DND-41 (cell line): ENCODE measurements at regions not wholly inside any gene's neighbourhood (a gene's known extent, or its start where the extent isn't known, plus 50 kb on each side); places are given as distances from the start of the nearest gene placed in this dataset.
"Not testable (repeated sequence)": the region's sequence is repeated elsewhere in the genome, so short reads cannot be mapped to it uniquely, and the experiment has no call there.

ENCODE experiments used
- ATAC-seq: fragments of 200-7000 bp; cut with Tn5 transposase; 3 replicates; pipeline ENCODE4 v1.9.1; 2021; ENCODE audit warnings: low read depth; ENCODE audit not compliant: insufficient read depth
- DNase-seq: peaks from one replicate; pipeline ENCODE4 v3.0.0-alpha.2; 2020
- H2AFZ ChIP-seq: 2 replicates; pipeline ENCODE4 v1.6.0; 2012; ENCODE audit warnings: low read depth, low read length
- H3K27ac ChIP-seq: 2 replicates; pipeline ENCODE4 v1.5.1; 2012; ENCODE audit warnings: low read length, inconsistent platforms
- H3K27me3 ChIP-seq: fragments of 200-600 bp; sonication (generic); 2 replicates; pipeline ENCODE4 v1.6.0; 2012; ENCODE audit warnings: low read length, mild to moderate bottlenecking, inconsistent platforms; ENCODE audit not compliant: insufficient read depth, poor library complexity
- H3K36me3 ChIP-seq: 2 replicates; pipeline ENCODE4 v1.5.1; 2012; ENCODE audit warnings: low read length, inconsistent platforms; ENCODE audit not compliant: insufficient read depth
- H3K4me1 ChIP-seq: 2 replicates; pipeline ENCODE4 v1.5.1; 2012; ENCODE audit warnings: mild to moderate bottlenecking, low read length; ENCODE audit not compliant: insufficient read depth
- H3K4me2 ChIP-seq: 2 replicates; pipeline ENCODE4 v1.6.0; 2012; ENCODE audit warnings: mild to moderate bottlenecking, moderate library complexity, low read length, inconsistent platforms; ENCODE audit not compliant: insufficient read depth
- H3K4me3 ChIP-seq, 2 experiments: fragments of 200-600 bp in 1 of 2; shearing (Covaris generic) in 1 of 2; 2 replicates each; pipeline ENCODE4 v1.5.1; 2012 to 2016; ENCODE audit warnings: inconsistent platforms in 2 of 2, low read length in 2 of 2, mild to moderate bottlenecking in 2 of 2, low read depth in 1 of 2, moderate library complexity in 1 of 2
- H3K79me2 ChIP-seq: 2 replicates; pipeline ENCODE4 v1.6.0; 2012; ENCODE audit warnings: low read length, inconsistent platforms; ENCODE audit not compliant: insufficient read depth
- H3K9ac ChIP-seq: 2 replicates; pipeline ENCODE4 v1.6.0; 2012; ENCODE audit warnings: low read depth, mild to moderate bottlenecking, inconsistent platforms, low read length, moderate library complexity
- H3K9me3 ChIP-seq: 2 replicates; pipeline ENCODE4 v1.5.1; 2012; ENCODE audit warnings: low read length, moderate library complexity, mild to moderate bottlenecking, inconsistent platforms; ENCODE audit not compliant: insufficient read depth, severe bottlenecking
- H4K20me1 ChIP-seq: 2 replicates; pipeline ENCODE4 v1.6.0; 2012; ENCODE audit warnings: low read length; ENCODE audit not compliant: insufficient read depth
- EZH2 ChIP-seq: IDR thresholded peaks from 3 replicates; pipeline ENCODE4 v1.6.1; 2012; ENCODE audit warnings: borderline replicate concordance, low read depth, mild to moderate bottlenecking, moderate library complexity, low read length, inconsistent platforms; ENCODE audit not compliant: severe bottlenecking
- TF ChIP-seq, protein P1 (sequence below): IDR thresholded peaks from 2 replicates; pipeline ENCODE4 v1.5.1; 2012; ENCODE audit warnings: borderline replicate concordance, low read length, moderate library complexity, mild to moderate bottlenecking; ENCODE audit not compliant: poor library complexity, severe bottlenecking; ENCODE audit errors: extremely low read depth

DNA sequence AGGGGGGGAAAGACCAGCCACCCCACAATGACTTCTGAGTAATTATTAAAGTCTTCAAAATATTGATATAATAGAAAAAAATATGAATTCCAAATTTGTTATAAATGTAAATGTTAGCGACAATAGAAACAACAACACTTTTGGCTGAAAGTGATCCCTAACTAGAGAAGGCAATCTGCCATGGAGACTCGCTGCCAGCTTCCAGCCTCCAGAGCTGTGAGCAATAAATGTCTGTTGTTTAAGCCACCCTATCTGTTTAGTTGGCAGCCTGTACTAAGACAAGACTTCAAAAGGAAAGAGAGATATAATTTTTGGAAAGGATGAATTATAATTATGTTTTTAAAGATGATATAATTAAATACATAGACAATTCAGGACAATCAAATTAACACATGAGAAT, 130.8 kb upstream of the HSFY2 start:
- H3K9me3 ChIP-seq, result no peaks in the 10 kb centered on the region
- no peak for ATAC-seq
- no peaks in the 10 kb centered on the region for H3K36me3 ChIP-seq
- no peak overlapping the region for H3K4me2 ChIP-seq
- no peak overlapping the region for H2AFZ ChIP-seq
- DNase-seq, result no peak
- H4K20me1 ChIP-seq, result no peaks in the 10 kb centered on the region
- H3K79me2 ChIP-seq, result no peaks in the 10 kb centered on the region
- no peak overlapping the region for H3K9ac ChIP-seq
- H3K4me1 ChIP-seq, result no peaks in the 10 kb centered on the region
- TF ChIP-seq EZH2, result no peak
- TF ChIP-seq, protein P1, sequence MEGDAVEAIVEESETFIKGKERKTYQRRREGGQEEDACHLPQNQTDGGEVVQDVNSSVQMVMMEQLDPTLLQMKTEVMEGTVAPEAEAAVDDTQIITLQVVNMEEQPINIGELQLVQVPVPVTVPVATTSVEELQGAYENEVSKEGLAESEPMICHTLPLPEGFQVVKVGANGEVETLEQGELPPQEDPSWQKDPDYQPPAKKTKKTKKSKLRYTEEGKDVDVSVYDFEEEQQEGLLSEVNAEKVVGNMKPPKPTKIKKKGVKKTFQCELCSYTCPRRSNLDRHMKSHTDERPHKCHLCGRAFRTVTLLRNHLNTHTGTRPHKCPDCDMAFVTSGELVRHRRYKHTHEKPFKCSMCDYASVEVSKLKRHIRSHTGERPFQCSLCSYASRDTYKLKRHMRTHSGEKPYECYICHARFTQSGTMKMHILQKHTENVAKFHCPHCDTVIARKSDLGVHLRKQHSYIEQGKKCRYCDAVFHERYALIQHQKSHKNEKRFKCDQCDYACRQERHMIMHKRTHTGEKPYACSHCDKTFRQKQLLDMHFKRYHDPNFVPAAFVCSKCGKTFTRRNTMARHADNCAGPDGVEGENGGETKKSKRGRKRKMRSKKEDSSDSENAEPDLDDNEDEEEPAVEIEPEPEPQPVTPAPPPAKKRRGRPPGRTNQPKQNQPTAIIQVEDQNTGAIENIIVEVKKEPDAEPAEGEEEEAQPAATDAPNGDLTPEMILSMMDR, result no peak
- H3K27ac ChIP-seq, result no peak overlapping the region
- H3K27me3 ChIP-seq, result no peaks in the 10 kb centered on the region
- no peak overlapping the region for H3K4me3 ChIP-seq

DNA sequence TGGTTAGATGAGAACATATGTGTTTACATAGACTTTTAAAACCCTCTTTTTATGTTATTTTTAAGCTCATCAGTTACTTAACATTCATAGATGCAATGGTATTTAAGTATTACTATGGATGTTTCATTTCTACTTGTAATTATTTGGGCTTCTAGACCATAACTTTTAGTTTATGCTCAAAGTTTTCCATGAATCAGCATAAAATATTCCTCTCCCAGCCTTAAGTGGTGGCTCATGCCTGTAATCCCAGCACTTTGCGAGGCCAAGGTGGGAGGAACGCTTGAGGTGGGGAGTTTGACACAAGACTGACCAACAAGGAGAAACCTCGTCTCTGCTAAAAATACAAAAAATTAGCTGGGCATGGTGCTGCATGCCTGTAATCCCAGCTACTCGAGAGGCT, 118.5 kb upstream of the HSFY2 start:
- Histone ChIP-seq H3K36me3 (no peaks in the 10 kb centered on the region), H3K79me2 (no peaks in the 10 kb centered on the region), H4K20me1 (no peaks in the 10 kb centered on the region), H3K4me3 (no peak overlapping the region), H3K4me1 (no peaks in the 10 kb centered on the region), H3K27ac (no peak overlapping the region), H3K27me3 (no peaks in the 10 kb centered on the region), H3K9me3 (no peaks in the 10 kb centered on the region), H3K9ac (no peak overlapping the region), H2AFZ (no peak overlapping the region), H3K4me2 (no peak overlapping the region)
- no peak for ATAC-seq
- TF ChIP-seq, protein P1, result no peak
- no peak for TF ChIP-seq EZH2
- no peak for DNase-seq

DNA sequence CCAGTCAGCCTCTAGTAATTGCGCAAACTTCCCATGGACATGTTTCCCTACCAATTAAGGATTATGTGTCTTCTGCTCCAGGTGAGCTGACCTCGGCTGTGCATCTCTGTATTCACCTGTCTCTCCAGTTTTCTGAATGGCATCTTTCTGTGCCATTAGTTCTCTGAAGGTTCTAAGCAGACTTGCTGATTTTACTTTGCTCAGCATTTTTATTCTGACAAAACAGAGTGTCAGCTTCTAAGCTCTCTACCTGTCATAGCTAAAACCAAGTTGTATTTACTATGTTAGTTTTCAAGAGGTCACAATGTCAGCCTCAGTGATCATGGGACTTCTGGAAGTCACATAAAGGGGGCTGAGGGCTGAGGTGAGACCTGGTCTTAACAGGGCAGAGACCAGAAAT, 116.0 kb upstream of the HSFY2 start:
- ATAC-seq (no peak), DNase-seq (no peak)

DNA sequence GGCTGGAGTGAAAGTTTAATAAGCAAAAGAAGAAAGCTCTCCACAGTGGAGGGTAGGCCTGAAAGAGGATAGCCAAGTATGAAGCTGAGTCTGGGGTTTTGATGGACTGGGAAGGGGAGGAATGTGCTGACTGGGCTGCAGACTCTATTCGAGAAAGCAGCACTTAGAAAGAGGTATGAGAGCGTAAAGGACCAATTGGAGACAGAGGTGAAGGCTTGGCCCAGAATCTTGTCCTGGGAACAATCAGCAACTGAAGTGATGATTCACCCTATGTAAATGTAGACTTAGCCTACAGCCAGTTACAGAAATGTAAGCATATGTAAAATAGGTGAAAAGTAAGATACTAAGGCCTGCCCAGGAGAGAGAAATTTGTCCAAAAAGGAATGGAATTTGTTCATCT, 111.2 kb upstream of the HSFY2 start:
- no peaks in the 10 kb centered on the region for H3K9me3 ChIP-seq
- no peaks in the 10 kb centered on the region for H3K4me1 ChIP-seq
- no peak overlapping the region for H2AFZ ChIP-seq
- no peak overlapping the region for H3K4me3 ChIP-seq
- no peak overlapping the region for H3K9ac ChIP-seq
- DNase-seq (no peak), ATAC-seq (no peak)
- no peaks in the 10 kb centered on the region for H3K36me3 ChIP-seq
- TF ChIP-seq, protein P1, result no peak
- TF ChIP-seq EZH2, result no peak
- H3K27ac ChIP-seq, result no peak overlapping the region
- no peaks in the 10 kb centered on the region for H4K20me1 ChIP-seq
- no peak overlapping the region for H3K4me2 ChIP-seq
- no peaks in the 10 kb centered on the region for H3K79me2 ChIP-seq
- H3K27me3 ChIP-seq, result no peaks in the 10 kb centered on the region

More for the DNA sequence above, 116.0 kb upstream of the HSFY2 start:
- no peak overlapping the region for H2AFZ ChIP-seq
- H4K20me1 ChIP-seq, result no peaks in the 10 kb centered on the region
- H3K9ac ChIP-seq, result no peak overlapping the region
- no peak overlapping the region for H3K4me2 ChIP-seq
- H3K27me3 ChIP-seq, result no peaks in the 10 kb centered on the region
- TF ChIP-seq, protein P1, result no peak
- no peak for TF ChIP-seq EZH2
- H3K9me3 ChIP-seq, result no peaks in the 10 kb centered on the region
- H3K4me1 ChIP-seq, result no peaks in the 10 kb centered on the region
- no peaks in the 10 kb centered on the region for H3K36me3 ChIP-seq
- H3K79me2 ChIP-seq, result no peaks in the 10 kb centered on the region
- no peak overlapping the region for H3K4me3 ChIP-seq
- H3K27ac ChIP-seq, result no peak overlapping the region

DNA sequence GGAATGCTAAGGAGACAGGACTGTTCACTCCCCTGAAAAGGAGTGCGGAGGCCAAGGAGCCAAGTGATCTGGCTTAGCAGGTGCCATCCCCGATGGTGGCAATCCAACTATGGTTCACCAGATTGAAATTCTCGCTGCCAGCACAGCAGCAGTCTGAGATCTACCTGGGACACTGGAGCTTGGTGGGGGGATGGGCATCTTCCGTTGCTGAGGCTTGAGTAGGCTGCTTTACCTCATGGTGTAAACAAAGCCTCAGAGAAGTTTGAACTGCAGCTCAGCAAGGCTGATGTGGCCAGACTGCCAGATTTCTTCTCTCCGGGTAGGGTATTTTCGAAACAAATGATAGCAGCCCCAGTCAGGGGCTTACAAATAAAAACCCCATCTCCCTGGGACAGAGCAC, 95.6 kb upstream of the HSFY2 start:
- not testable (repeated sequence) for H3K79me2 ChIP-seq, ATAC-seq, H2AFZ ChIP-seq

More for the DNA sequence above, 95.6 kb upstream of the HSFY2 start:
- not testable (repeated sequence) for H3K4me3 ChIP-seq, H4K20me1 ChIP-seq, H3K27ac ChIP-seq, H3K9me3 ChIP-seq, H3K27me3 ChIP-seq, DNase-seq, H3K4me2 ChIP-seq, H3K36me3 ChIP-seq, H3K9ac ChIP-seq, H3K4me1 ChIP-seq
